Neuronal stem cell (in vitro differentiated cells): ENCODE measurements at regions not wholly inside any gene's neighbourhood (a gene's known extent, or its start where the extent isn't known, plus 50 kb on each side); places are given as distances from the start of the nearest gene placed in this dataset.

Experiments
- DNase-seq: peaks from one replicate; pipeline ENCODE4 v3.0.0-alpha.2; 2013; ENCODE audit warnings: low spot score
- H2AFZ ChIP-seq: one replicate; pipeline ENCODE4 v1.6.1; 2013; ENCODE audit warnings: mild to moderate bottlenecking, low read length, inconsistent platforms
- H2AK5ac ChIP-seq: 2 replicates; pipeline ENCODE4 v1.6.1; 2013; ENCODE audit warnings: low read depth, mild to moderate bottlenecking, inconsistent platforms, low read length, moderate library complexity, mixed read lengths
- H2BK120ac ChIP-seq: 2 replicates; pipeline ENCODE4 v1.6.1; 2013; ENCODE audit warnings: low read depth, mild to moderate bottlenecking, inconsistent platforms, low read length, moderate library complexity, mixed read lengths
- H2BK12ac ChIP-seq: one replicate; pipeline ENCODE4 v1.6.1; 2013; ENCODE audit warnings: low read length, inconsistent platforms
- H2BK15ac ChIP-seq: 2 replicates; pipeline ENCODE4 v1.6.1; 2013; ENCODE audit warnings: mild to moderate bottlenecking, low read length, inconsistent platforms, mixed read lengths
- H2BK5ac ChIP-seq: one replicate; pipeline ENCODE4 v1.6.1; 2013; ENCODE audit warnings: inconsistent platforms, mild to moderate bottlenecking, low read length, moderate library complexity
- H3K14ac ChIP-seq: one replicate; pipeline ENCODE4 v1.6.1; 2013; ENCODE audit warnings: low read length, inconsistent platforms
- H3K18ac ChIP-seq: 2 replicates; pipeline ENCODE4 v1.6.1; 2013; ENCODE audit warnings: low read length, inconsistent platforms
- H3K23ac ChIP-seq: 2 replicates; pipeline ENCODE4 v1.6.1; 2013; ENCODE audit warnings: low read depth, mild to moderate bottlenecking, mixed read lengths, low read length, inconsistent platforms; ENCODE audit not compliant: poor library complexity
- H3K27ac ChIP-seq: replicated peaks from 3 replicates; pipeline ENCODE4 v1.5.1; 2013; ENCODE audit warnings: low read length, inconsistent platforms
- H3K27me3 ChIP-seq, 3 experiments: 2 replicates each; pipeline ENCODE4 v1.6.1; 2013; ENCODE audit warnings: low read length in 3 of 3, mild to moderate bottlenecking in 2 of 3, inconsistent platforms in 1 of 3, low read depth in 1 of 3, mixed read lengths in 1 of 3, moderate library complexity in 1 of 3; ENCODE audit not compliant: control insufficient read depth in 3 of 3, insufficient read depth in 3 of 3
- H3K36me3 ChIP-seq, 2 donors: replicated peaks in 1 of 2; 2 replicates each; pipeline ENCODE4 v1.6.1; 2013; ENCODE audit warnings: low read length in 2 of 2; ENCODE audit not compliant: control insufficient read depth in 2 of 2, insufficient read depth in 2 of 2
- H3K4ac ChIP-seq: 2 replicates; pipeline ENCODE4 v1.6.1; 2013; ENCODE audit warnings: inconsistent platforms, mild to moderate bottlenecking, low read length, moderate library complexity
- H3K4me1 ChIP-seq, 2 donors: 1 replicate in 1 of 2; 2 replicates in 1 of 2; pipeline ENCODE4 v1.6.1; 2013; ENCODE audit warnings: low read length in 2 of 2, low read depth in 1 of 2; ENCODE audit not compliant: control insufficient read depth in 2 of 2, insufficient read depth in 1 of 2
- H3K4me2 ChIP-seq: one replicate; pipeline ENCODE4 v1.6.1; 2013; ENCODE audit warnings: mild to moderate bottlenecking, low read length, inconsistent platforms; ENCODE audit not compliant: insufficient read depth, poor library complexity, severe bottlenecking
- H3K4me3 ChIP-seq, 2 donors: 2 replicates each; pipeline ENCODE4 v1.5.1; 2013; ENCODE audit warnings: low read length in 2 of 2, mild to moderate bottlenecking in 2 of 2, inconsistent platforms in 1 of 2, moderate library complexity in 1 of 2
- H3K79me1 ChIP-seq: one replicate; pipeline ENCODE4 v1.6.1; 2013; ENCODE audit warnings: low read depth, mild to moderate bottlenecking, inconsistent platforms, low read length, moderate library complexity
- H3K9ac ChIP-seq: one replicate; pipeline ENCODE4 v1.6.1; 2013; ENCODE audit warnings: mild to moderate bottlenecking, low read depth, low read length, inconsistent platforms; ENCODE audit not compliant: poor library complexity
- H3K9me3 ChIP-seq, 2 donors: replicated peaks in 1 of 2; 2 replicates each; pipeline versions ENCODE3 to v1.6.1; 2013; ENCODE audit warnings: low read length in 2 of 2, mild to moderate bottlenecking in 2 of 2, inconsistent platforms in 1 of 2, low read depth in 1 of 2, mixed read lengths in 1 of 2, moderate library complexity in 1 of 2; ENCODE audit not compliant: control insufficient read depth in 2 of 2, insufficient read depth in 1 of 2
- H4K8ac ChIP-seq: one replicate; pipeline ENCODE4 v1.6.1; 2013; ENCODE audit warnings: low read depth, mild to moderate bottlenecking, inconsistent platforms, low read length, moderate library complexity
- H4K91ac ChIP-seq: one replicate; pipeline ENCODE4 v1.6.1; 2013; ENCODE audit warnings: low read length, low read depth, mild to moderate bottlenecking, inconsistent platforms; ENCODE audit not compliant: poor library complexity
- WGBS, 2 donors: extraction: QIAGEN DNeasy Blood & Tissue Kit; methylation state at CpG; one replicate each; pipeline ENCODE4 v1.1.7; 2013; ENCODE audit warnings: missing lambda C conversion rate in 2 of 2, mixed read lengths in 1 of 2; ENCODE audit not compliant: insufficient read length in 2 of 2, insufficient replicate concordance in 1 of 2; ENCODE audit errors: extremely low coverage in 2 of 2; 5-methylcytosine and 5-hydroxymethylcytosine counted together

DNA sequence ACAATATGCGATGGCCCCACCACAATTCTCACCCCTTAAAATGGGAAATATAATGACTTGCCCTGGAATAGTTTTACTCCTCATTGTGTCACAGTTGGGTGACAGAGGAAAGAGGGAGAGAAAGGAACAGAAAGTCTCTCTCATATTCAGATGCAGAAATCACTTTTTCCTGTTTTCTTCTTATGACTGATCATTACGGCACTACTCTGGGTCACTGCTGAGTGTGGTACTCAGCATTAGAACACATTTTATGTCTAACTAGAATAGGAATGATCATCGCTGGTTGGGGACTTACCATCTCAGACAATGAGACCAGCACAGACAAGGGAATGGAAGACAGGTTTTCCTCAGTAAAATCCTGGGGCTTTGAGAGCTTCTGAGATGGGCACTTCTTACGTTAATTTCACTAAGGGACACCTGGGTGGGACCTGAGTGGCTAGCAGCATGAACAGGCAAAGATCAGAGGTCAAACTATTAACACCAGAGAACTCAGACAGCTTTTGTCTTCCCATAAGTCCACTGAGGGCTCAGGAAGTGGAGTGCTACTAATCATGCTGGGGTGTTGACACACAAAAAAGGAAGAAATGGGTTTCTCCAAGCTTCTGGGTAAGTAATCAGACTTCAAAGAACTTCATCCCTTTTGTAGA lies 54.9 kb upstream of the ARHGAP18 start:
- Histone ChIP-seq H2BK15ac (no peak overlapping the region), H3K4me2 (no peak overlapping the region), H3K36me3 (no peaks in the 10 kb centered on the region), H3K18ac (no peak overlapping the region), H4K8ac (no peak overlapping the region), H2AK5ac (no peak overlapping the region), H2BK5ac (no peak overlapping the region), H3K9ac (no peak overlapping the region), H2BK120ac (no peak overlapping the region), H3K27ac (no peak overlapping the region), H3K4ac (no peak overlapping the region), H3K4me1 (peaks cover 1 to 8% of the 10 kb centered on the region in 2 donors), H3K27me3 (peaks cover 0 to 59% (median 4%) of the 10 kb centered on the region in 3 experiments), H2AFZ (no peak overlapping the region), H3K79me1 (no peaks in the 10 kb centered on the region), H3K23ac (no peak overlapping the region), H3K14ac (no peak overlapping the region), H2BK12ac (no peak overlapping the region), H4K91ac (no peak overlapping the region), H3K4me3 (no peak overlapping the region), H3K9me3 (no peaks in the 10 kb centered on the region)
- no peak for DNase-seq
- no CpG with 5 or more reads among the region's 4 CpGs for WGBS, 2 donors

DNA sequence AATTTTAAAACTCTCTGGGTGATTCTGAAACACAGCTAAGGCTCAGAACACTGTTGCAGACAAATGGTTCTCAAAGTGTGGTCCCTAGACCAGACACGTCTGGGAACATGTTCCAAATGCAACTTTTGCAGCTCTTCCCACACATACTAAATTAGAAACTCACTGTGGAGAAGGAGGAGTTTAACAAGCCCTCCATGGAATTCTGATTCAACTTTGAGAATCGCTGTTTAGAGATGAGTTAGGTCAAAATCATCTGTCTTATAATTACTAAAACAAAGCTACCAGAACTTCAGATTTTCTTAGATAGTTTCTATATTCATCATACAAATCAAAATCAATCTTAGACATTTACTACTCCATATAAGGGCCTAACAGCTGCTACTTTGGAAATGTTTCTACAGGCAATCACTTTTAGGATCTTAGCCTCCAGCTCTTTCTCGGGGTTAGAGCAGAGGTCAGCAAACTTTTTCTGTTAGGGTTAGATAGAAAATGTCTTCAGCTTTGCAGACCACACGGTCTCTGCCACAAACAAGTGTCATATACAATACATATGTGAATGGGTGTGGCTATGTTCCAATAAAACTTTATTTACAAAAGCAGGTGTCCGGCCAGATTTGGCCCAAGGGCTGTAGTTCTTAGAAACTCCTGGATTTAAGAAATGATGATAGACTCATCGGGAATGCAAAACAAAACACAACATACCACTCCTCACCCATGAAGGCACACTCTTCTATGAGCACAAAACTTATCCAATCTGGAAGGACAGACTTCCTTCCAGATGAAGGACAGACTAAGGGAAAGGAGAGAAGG lies 50.0 kb upstream of the ARHGAP18 start:
- H2AFZ ChIP-seq = no peak overlapping the region
- no peak overlapping the region for H4K8ac ChIP-seq
- no peaks in the 10 kb centered on the region for H3K9me3 ChIP-seq
- peaks cover 0 to 31% (median 0%) of the 10 kb centered on the region in 3 experiments for H3K27me3 ChIP-seq
- H3K4me1 ChIP-seq = no peaks in the 10 kb centered on the region
- H3K18ac ChIP-seq = no peak overlapping the region
- no peak overlapping the region for H2BK15ac ChIP-seq
- H2BK120ac ChIP-seq = no peak overlapping the region
- no peak overlapping the region for H3K4me3 ChIP-seq
- no peaks in the 10 kb centered on the region for H3K36me3 ChIP-seq
- no peak overlapping the region for H3K9ac ChIP-seq
- H3K23ac ChIP-seq = no peak overlapping the region
- no peaks in the 10 kb centered on the region for H3K79me1 ChIP-seq
- H3K4me2 ChIP-seq = no peak overlapping the region
- no peak overlapping the region for H3K14ac ChIP-seq
- H4K91ac ChIP-seq = no peak overlapping the region
- H2BK12ac ChIP-seq = no peak overlapping the region
- no peak overlapping the region for H3K27ac ChIP-seq
- H2AK5ac ChIP-seq = no peak overlapping the region
- WGBS, 2 donors = no CpG with 5 or more reads among the region's 6 CpGs
- H3K4ac ChIP-seq = no peak overlapping the region
- no peak for DNase-seq
- H2BK5ac ChIP-seq = no peak overlapping the region
